Naive thymus-derived CD4-positive, alpha-beta T cell (primary cell): ENCODE measurements at regions not wholly inside any gene's neighbourhood (a gene's known extent, or its start where the extent isn't known, plus 50 kb on each side); places are given as distances from the start of the nearest gene placed in this dataset.
"Not testable (repeated sequence)": the region's sequence is repeated elsewhere in the genome, so short reads cannot be mapped to it uniquely, and the experiment has no call there.

Experiments
- ATAC-seq: fragments of 150-1000 bp; cut with Tn5 transposase; 2 replicates; pipeline ENCODE4 v1.10.0; 2021; ENCODE audit warnings: mild to moderate bottlenecking, moderate library complexity
- CTCF ChIA-PET: fragments of 350-600 bp; sonication (Branson Sonifier 250); formaldehyde crosslinking; loops from one replicate; lab custom pipeline; 2021; ENCODE audit warnings: antibody characterized with exemption; lab: Charles Lee
- POLR2A ChIA-PET: fragments of 350-600 bp; sonication (Branson Sonifier 250); formaldehyde crosslinking; loops from one replicate; lab custom pipeline; 2021; ENCODE audit warnings: antibody characterized with exemption, inconsistent platforms; lab: Charles Lee
- DNase-seq, 9 donors: peaks; one replicate each; pipeline versions ENCODE4 v3.0.0 to v3.0.0-alpha.2; 2020 to 2022; ENCODE audit warnings: mixed read lengths in 1 of 9
- H3K27ac ChIP-seq: one replicate; pipeline ENCODE4 v1.7.0; 2013; ENCODE audit warnings: mild to moderate bottlenecking, low read depth, low read length, moderate library complexity
- H3K27me3 ChIP-seq, 2 donors: one replicate each; pipeline ENCODE4 v1.7.0; 2013; ENCODE audit warnings: low read length in 2 of 2, mild to moderate bottlenecking in 2 of 2, moderate library complexity in 2 of 2; ENCODE audit not compliant: control insufficient read depth in 2 of 2, insufficient read depth in 2 of 2
- H3K36me3 ChIP-seq, 3 experiments: 1 replicate in 2 of 3; 2 replicates in 1 of 3; pipeline ENCODE4 v1.7.0; 2013; ENCODE audit warnings: low read length in 3 of 3, mild to moderate bottlenecking in 3 of 3, moderate library complexity in 1 of 3; ENCODE audit not compliant: insufficient read depth in 3 of 3, control insufficient read depth in 2 of 3
- H3K4me1 ChIP-seq, 2 donors: one replicate each; pipeline ENCODE4 v1.7.0; 2013; ENCODE audit warnings: low read length in 2 of 2, mild to moderate bottlenecking in 2 of 2, moderate library complexity in 1 of 2; ENCODE audit not compliant: control insufficient read depth in 2 of 2, insufficient read depth in 2 of 2
- H3K4me3 ChIP-seq: 2 replicates; pipeline ENCODE4 v1.7.0; 2013; ENCODE audit warnings: mild to moderate bottlenecking, low read length
- H3K9me3 ChIP-seq, 3 experiments: 1 replicate in 2 of 3; 2 replicates in 1 of 3; pipeline ENCODE4 v1.7.0; 2013; ENCODE audit warnings: low read length in 3 of 3; ENCODE audit not compliant: control insufficient read depth in 2 of 3
- H3K27ac Mint-ChIP-seq, 9 donors: one replicate each; pipeline ENCODE4 v1.8.0; 2020 to 2022; ENCODE audit warnings: mixed read lengths in 9 of 9, mild to moderate bottlenecking in 8 of 9, moderate library complexity in 5 of 9, inconsistent platforms in 2 of 9
- H3K27me3 Mint-ChIP-seq, 5 donors: one replicate each; pipeline ENCODE4 v1.8.0; 2021 to 2022; ENCODE audit warnings: mixed read lengths in 5 of 5, mild to moderate bottlenecking in 1 of 5
- H3K36me3 Mint-ChIP-seq, 5 donors: one replicate each; pipeline ENCODE4 v1.8.0; 2020 to 2022; ENCODE audit warnings: mixed read lengths in 5 of 5, mild to moderate bottlenecking in 3 of 5, inconsistent platforms in 1 of 5
- H3K4me1 Mint-ChIP-seq, 7 donors: one replicate each; pipeline ENCODE4 v1.8.0; 2020 to 2022; ENCODE audit warnings: mixed read lengths in 7 of 7, mild to moderate bottlenecking in 3 of 7, inconsistent platforms in 1 of 7
- H3K4me3 Mint-ChIP-seq, 10 donors: one replicate each; pipeline ENCODE4 v1.8.0; 2020 to 2022; ENCODE audit warnings: mild to moderate bottlenecking in 10 of 10, mixed read lengths in 10 of 10, moderate library complexity in 6 of 10, inconsistent platforms in 2 of 10
- H3K9me3 Mint-ChIP-seq, 11 donors: one replicate each; pipeline ENCODE4 v1.8.0; 2020 to 2022; ENCODE audit warnings: mixed read lengths in 11 of 11, mild to moderate bottlenecking in 4 of 11, inconsistent platforms in 1 of 11, moderate library complexity in 1 of 11
- intact Hi-C, 2 donors: fragments of 100-400 bp; cut with micrococcal nuclease; formaldehyde crosslinking; loops; one replicate each; pipeline ENCODE4 v1.15.1; 2023

DNA sequence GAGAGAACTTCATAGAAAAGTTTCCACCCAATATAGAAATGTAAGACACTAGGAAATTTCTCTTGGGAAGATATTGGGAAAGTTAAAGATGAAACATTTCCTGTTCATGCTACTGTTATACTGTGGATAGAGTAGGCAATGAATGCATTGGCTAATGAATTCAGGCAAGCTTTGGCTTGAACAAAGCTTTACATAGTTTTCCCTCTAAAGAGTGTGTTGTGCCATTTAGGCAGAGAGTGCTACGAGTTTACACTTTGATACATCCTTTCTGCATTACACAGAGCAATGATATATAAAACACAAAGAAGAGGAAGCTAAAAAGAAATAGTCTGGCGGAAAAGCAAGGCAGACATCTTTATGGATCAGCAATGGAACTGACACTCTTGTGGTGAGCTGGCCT is 125.9 kb upstream of the SHH start:
- Mint-ChIP-seq H3K4me1 (peaks cover 0 to 2% (median 0%) of the 10 kb centered on the region in 7 donors), H3K36me3 (peaks cover 0 to 11% (median 4%) of the 10 kb centered on the region in 5 donors), H3K9me3 (peaks cover 3 to 25% (median 15%) of the 10 kb centered on the region in 11 donors), H3K27me3 (peaks cover 0 to 30% (median 18%) of the 10 kb centered on the region in 5 donors), H3K27ac (no peak overlapping the region), H3K4me3 (no peak overlapping the region)
- Histone ChIP-seq H3K9me3 (no peaks in the 10 kb centered on the region), H3K27me3 (no peaks in the 10 kb centered on the region), H3K4me1 (no peaks in the 10 kb centered on the region), H3K4me3 (no peak overlapping the region), H3K36me3 (no peaks in the 10 kb centered on the region), H3K27ac (no peak overlapping the region)
- ChIA-PET CTCF (no interaction called here), POLR2A (no interaction called here)
- no peak for DNase-seq
- intact Hi-C loops, result no loop called here
- ATAC-seq, result no peak

DNA sequence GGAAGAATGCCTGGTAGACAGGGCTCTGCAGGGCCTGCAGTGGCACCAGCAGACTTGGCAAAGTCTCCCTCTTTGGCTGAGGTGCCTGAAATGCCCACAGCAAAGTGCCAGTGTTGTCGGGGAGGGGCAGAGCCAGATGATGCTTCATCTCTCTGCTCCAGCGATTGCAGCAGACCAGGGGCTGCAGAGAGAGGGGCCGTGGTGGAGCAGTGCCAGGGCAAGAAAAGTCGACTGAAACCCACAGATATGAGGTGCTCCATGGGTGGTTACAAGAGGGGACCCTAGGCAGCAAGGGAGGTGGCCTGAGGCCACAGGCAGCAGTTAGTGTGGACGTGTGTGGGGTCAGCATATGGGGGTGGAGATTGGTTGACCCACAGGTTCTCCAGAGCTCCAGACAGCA is 123.5 kb upstream of the SHH start:
- no peak overlapping the region for H3K4me3 Mint-ChIP-seq
- no peak overlapping the region for H3K27ac ChIP-seq
- H3K4me1 Mint-ChIP-seq, result peaks cover 0 to 2% (median 0%) of the 10 kb centered on the region in 7 donors
- ATAC-seq (no peak), DNase-seq (no peak)
- H3K9me3 Mint-ChIP-seq, result peaks cover 3 to 30% (median 15%) of the 10 kb centered on the region in 11 donors
- no peak overlapping the region for H3K27ac Mint-ChIP-seq
- ChIA-PET POLR2A (no interaction called here), CTCF (no interaction called here)
- no peaks in the 10 kb centered on the region for H3K27me3 ChIP-seq
- no peaks in the 10 kb centered on the region for H3K9me3 ChIP-seq
- intact Hi-C loops, result no loop called here
- no peak overlapping the region for H3K4me3 ChIP-seq
- H3K4me1 ChIP-seq, result no peaks in the 10 kb centered on the region
- H3K27me3 Mint-ChIP-seq, result peaks cover 0 to 30% (median 16%) of the 10 kb centered on the region in 5 donors
- H3K36me3 Mint-ChIP-seq, result peaks cover 0 to 11% (median 4%) of the 10 kb centered on the region in 5 donors
- no peaks in the 10 kb centered on the region for H3K36me3 ChIP-seq

DNA sequence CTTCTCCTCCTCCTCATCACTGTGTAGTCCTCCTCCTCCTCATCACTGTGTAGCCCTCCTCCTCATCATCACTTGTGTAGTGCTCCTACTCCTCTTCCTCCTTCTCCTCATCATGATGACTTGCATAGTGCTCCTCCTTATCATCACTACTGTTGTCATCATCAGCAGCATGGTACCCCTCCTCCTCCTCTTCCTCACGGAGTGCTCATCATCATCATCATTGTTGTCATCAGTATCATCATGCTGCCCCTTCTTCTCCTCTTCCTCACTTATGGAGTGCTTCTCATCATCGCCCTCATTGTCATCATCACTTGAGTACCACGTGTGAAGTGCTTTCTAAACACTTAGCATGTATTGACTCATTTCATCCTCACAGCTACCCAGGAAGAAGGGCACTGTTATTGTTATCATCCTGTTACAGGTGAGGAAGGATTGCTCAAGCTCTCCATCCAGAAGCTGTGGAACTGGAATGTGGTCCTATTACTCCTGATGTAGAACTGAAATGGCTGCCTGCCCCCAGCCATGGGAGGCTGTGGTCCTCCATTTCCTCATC is 122.8 kb upstream of the SHH start:
- no peak overlapping the region for H3K27ac Mint-ChIP-seq
- H3K4me3 ChIP-seq, result no peak overlapping the region
- H3K9me3 ChIP-seq, result no peaks in the 10 kb centered on the region
- H3K4me1 ChIP-seq, result no peaks in the 10 kb centered on the region
- H3K36me3 ChIP-seq, result no peaks in the 10 kb centered on the region
- no peak for ATAC-seq
- peaks cover 0 to 2% (median 0%) of the 10 kb centered on the region in 7 donors for H3K4me1 Mint-ChIP-seq
- H3K27ac ChIP-seq, result no peak overlapping the region
- no peaks in the 10 kb centered on the region for H3K27me3 ChIP-seq
- intact Hi-C loops, result no loop called here
- no peak overlapping the region for H3K4me3 Mint-ChIP-seq
- POLR2A ChIA-PET, result no interaction called here
- CTCF ChIA-PET, result no interaction called here
- peaks cover 0 to 26% (median 13%) of the 10 kb centered on the region in 5 donors for H3K27me3 Mint-ChIP-seq
- no peak for DNase-seq
- H3K9me3 Mint-ChIP-seq, result peaks cover 0 to 28% (median 13%) of the 10 kb centered on the region in 11 donors
- peaks cover 0 to 8% (median 2%) of the 10 kb centered on the region in 5 donors for H3K36me3 Mint-ChIP-seq

DNA sequence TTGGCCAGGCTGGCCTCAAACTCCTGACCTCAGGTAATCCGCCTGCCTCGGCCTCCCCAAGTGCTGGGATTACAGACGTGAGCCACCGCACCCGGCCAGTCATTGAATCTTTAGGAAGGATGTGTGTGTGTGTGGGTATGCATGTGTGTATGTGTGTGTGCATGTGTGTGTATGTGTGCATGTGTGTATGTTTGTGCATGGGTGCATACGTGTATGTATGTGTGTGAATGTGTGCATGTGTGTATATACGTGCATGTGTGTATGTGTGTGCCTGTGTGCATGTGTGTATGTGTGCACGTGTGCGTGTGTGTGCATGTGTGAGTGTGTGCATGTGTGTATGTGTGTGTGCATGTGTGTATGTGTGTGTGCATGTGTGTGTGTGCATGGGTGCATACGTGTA is 120.1 kb upstream of the SHH start:
- CTCF ChIA-PET, H3K4me1 Mint-ChIP-seq, DNase-seq, H3K27ac Mint-ChIP-seq, H3K27me3 ChIP-seq, intact Hi-C loops, H3K36me3 Mint-ChIP-seq, H3K4me3 ChIP-seq, H3K36me3 ChIP-seq, ATAC-seq, H3K4me1 ChIP-seq, H3K27ac ChIP-seq, H3K9me3 ChIP-seq, POLR2A ChIA-PET, H3K4me3 Mint-ChIP-seq: not testable (repeated sequence)
- H3K9me3 Mint-ChIP-seq, result peaks cover 0 to 24% (median 3%) of the 10 kb centered on the region in 11 donors
- H3K27me3 Mint-ChIP-seq, result peaks cover 0 to 16% (median 11%) of the 10 kb centered on the region in 5 donors

DNA sequence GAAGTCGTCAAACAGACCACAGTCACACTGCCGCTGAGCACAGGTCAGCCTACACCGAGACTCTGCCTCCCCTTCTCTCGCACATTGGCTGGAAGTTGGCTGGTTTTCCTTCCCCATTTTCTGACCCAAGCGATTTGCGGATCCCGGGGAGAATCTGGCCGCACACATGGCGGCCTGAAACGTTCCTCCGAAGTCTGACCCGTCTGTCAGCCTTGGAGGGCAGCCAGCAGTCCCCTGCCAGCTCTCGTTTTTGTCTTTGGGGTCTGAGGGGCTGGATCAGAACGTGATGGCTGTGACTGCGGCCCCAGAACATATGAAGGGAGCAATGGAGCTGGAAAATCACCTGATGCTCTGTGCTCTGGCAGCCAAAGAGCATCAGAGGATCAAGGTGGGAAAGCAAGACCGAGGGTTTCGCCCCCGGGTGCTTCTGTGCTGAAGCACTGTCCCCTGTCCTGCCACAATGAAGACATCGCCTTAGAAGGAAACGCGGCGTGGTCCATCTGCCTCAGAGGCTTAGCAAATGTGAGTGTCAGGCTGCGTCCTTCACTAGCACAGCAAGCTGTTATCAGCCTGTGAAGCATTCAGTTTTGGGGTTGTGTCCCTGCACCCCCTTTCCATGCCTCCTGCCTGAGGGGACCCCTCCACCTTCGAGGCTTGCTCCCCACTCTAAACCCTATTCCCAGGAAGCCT is 119.3 kb upstream of the SHH start:
- Histone ChIP-seq H3K9me3 (no peaks in the 10 kb centered on the region), H3K36me3 (no peaks in the 10 kb centered on the region), H3K4me1 (no peaks in the 10 kb centered on the region), H3K4me3 (no peak overlapping the region), H3K27ac (no peak overlapping the region), H3K27me3 (no peaks in the 10 kb centered on the region)
- H3K9me3 Mint-ChIP-seq, result peaks cover 0 to 21% (median 5%) of the 10 kb centered on the region in 11 donors
- CTCF ChIA-PET, result no interaction called here
- ATAC-seq (no peak), DNase-seq (no peak)
- peaks cover 0 to 16% (median 11%) of the 10 kb centered on the region in 5 donors for H3K27me3 Mint-ChIP-seq
- no peak overlapping the region for H3K27ac Mint-ChIP-seq
- POLR2A ChIA-PET, result no interaction called here
- H3K4me3 Mint-ChIP-seq, result no peak overlapping the region
- peaks cover 0 to 2% (median 0%) of the 10 kb centered on the region in 7 donors for H3K4me1 Mint-ChIP-seq
- peaks cover 0 to 9% (median 0%) of the 10 kb centered on the region in 5 donors for H3K36me3 Mint-ChIP-seq
- intact Hi-C loops, result no loop called here

DNA sequence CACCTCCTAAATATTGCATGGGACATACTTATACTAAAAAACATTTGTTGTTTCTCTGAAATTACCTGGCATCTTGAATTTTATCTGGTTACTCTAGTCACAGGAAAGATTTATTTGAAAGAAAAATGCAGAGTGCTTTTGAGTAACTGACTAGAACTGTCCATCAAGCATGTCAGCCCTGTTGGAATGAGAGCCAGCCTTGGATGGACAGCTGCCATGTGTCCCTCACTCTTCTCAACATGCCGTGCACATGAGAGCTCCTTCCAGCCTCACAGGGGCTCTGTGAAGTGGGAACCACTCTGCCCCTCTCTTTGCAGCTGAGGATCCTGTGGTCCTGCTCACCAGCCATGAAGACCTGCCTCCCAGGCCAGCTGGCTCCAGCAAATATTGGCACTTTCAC is 118.3 kb upstream of the SHH start:
- no peak for DNase-seq
- Histone ChIP-seq H3K4me3 (no peak overlapping the region), H3K27ac (no peak overlapping the region), H3K4me1 (no peaks in the 10 kb centered on the region), H3K36me3 (no peaks in the 10 kb centered on the region), H3K9me3 (no peaks in the 10 kb centered on the region), H3K27me3 (no peaks in the 10 kb centered on the region)
- Mint-ChIP-seq H3K27me3 (peaks cover 0 to 12% (median 11%) of the 10 kb centered on the region in 5 donors), H3K27ac (no peak overlapping the region), H3K4me1 (peaks cover 0 to 2% (median 0%) of the 10 kb centered on the region in 7 donors), H3K4me3 (no peak overlapping the region), H3K36me3 (peaks cover 0 to 9% (median 0%) of the 10 kb centered on the region in 5 donors), H3K9me3 (peaks cover 0 to 21% (median 4%) of the 10 kb centered on the region in 11 donors)
- ChIA-PET CTCF (no interaction called here), POLR2A (no interaction called here)
- intact Hi-C loops, result no loop called here
- no peak for ATAC-seq
